ENCODE measurements at regions not wholly inside any gene's neighbourhood (a gene's known extent, or its start where the extent isn't known, plus 50 kb on each side); places are given as distances from the start of the nearest gene placed in this dataset.

- no peak overlapping the region for H3K4me3 ChIP-seq (replicated peaks in 1 of 3; ENCODE audit: insufficient read depth in 1 of 3, low read depth in 2 of 3, low read length in 3 of 3)
- BruUV-seq (replicated peaks): no TSS peak
- in situ Hi-C loops (cut with HindIII; ENCODE audit: extremely low pct_ligation_motif_present, low pct_unique_long_range_greater_than_20kb): no loop called here
- no peaks in the 10 kb centered on the region for H3K36me3 ChIP-seq (replicated peaks in 1 of 2; ENCODE audit: control insufficient read depth in 1 of 2, insufficient read depth in 2 of 2, low read length in 2 of 2)
- intact Hi-C loops (cut with micrococcal nuclease; ENCODE audit: unreplicated experiment): no loop called here
- no peaks in the 10 kb centered on the region for H3K79me2 ChIP-seq (ENCODE audit: insufficient read depth, low read length)
- H4K20me1 ChIP-seq (ENCODE audit: insufficient read depth, low read length): no peaks in the 10 kb centered on the region
- no peak overlapping the region for H3K27ac ChIP-seq (ENCODE audit: extremely low read length, insufficient read depth, low read length)
- H3K4me2 ChIP-seq (ENCODE audit: low read depth, low read length): no peak overlapping the region
- ATAC-seq: no peak
- FAIRE-seq: no peak
- H3K9me3 ChIP-seq (ENCODE audit: low read length): no peaks in the 10 kb centered on the region
- H2AFZ ChIP-seq (ENCODE audit: low read length): no peak overlapping the region
- H3K27me3 ChIP-seq (ENCODE audit: control insufficient read depth in 1 of 2, insufficient read depth in 2 of 2, low read length in 2 of 2): peaks cover 0 to 2% of the 10 kb centered on the region in 2 experiments; a peak in 1 of 5 replicates
- 49% methylated on average over 4 of the region's 4 CpGs for WGBS (ENCODE audit: low lambda C conversion rate)
- DNase-seq (ENCODE audit: low spot score): no peak
- ChIA-PET CTCF (ENCODE audit: low intra/inter-chr PET ratio, low total read pairs) (no interaction called here), POLR2A (no interaction called here)
- no peak for TF ChIP-seq CCAR2 (optimal IDR thresholded peaks at IDR 0.05; ENCODE audit: low read depth, low read length)
- TF ChIP-seq ZNF275 (CRISPR knock-in tag; IDR thresholded peaks at IDR 0.05; ENCODE audit: borderline replicate concordance): no peak
- no peak for TF ChIP-seq KDM3A (CRISPR knock-in tag; IDR thresholded peaks at IDR 0.05; ENCODE audit: low read depth)
- TF ChIP-seq ZNF263 (CRISPR knock-in tag; IDR thresholded peaks at IDR 0.05): no peak
- no peaks in the 10 kb centered on the region for H3K4me1 ChIP-seq (ENCODE audit: insufficient read depth, low read length)
- H3K9ac ChIP-seq (ENCODE audit: insufficient read depth, low read depth, low read length): no peak overlapping the region
These were observed 364.3 kb upstream of the MEX3C start for GRCh38 chr18:51561821-51562220.

- no peak overlapping the region for H3K27ac ChIP-seq (ENCODE audit: extremely low read length, insufficient read depth, low read length)
- H3K36me3 ChIP-seq (replicated peaks in 1 of 2; ENCODE audit: control insufficient read depth in 1 of 2, insufficient read depth in 2 of 2, low read length in 2 of 2): no peaks in the 10 kb centered on the region
- in situ Hi-C loops (cut with HindIII; ENCODE audit: extremely low pct_ligation_motif_present, low pct_unique_long_range_greater_than_20kb): no loop called here
- POLR2A ChIA-PET: no interaction called here
- ATAC-seq: no peak
- no peak overlapping the region for H2AFZ ChIP-seq (ENCODE audit: low read length)
- intact Hi-C loops (cut with micrococcal nuclease; ENCODE audit: unreplicated experiment): no loop called here
- H3K9me3 ChIP-seq (ENCODE audit: low read length): no peaks in the 10 kb centered on the region
- no peak overlapping the region for H3K4me2 ChIP-seq (ENCODE audit: low read depth, low read length)
- no peak for DNase-seq (ENCODE audit: low spot score)
- no peaks in the 10 kb centered on the region for H4K20me1 ChIP-seq (ENCODE audit: insufficient read depth, low read length)
- peaks cover 0 to 2% of the 10 kb centered on the region in 2 experiments; a peak in 1 of 5 replicates for H3K27me3 ChIP-seq (ENCODE audit: control insufficient read depth in 1 of 2, insufficient read depth in 2 of 2, low read length in 2 of 2)
- FAIRE-seq: no peak
- under 1% methylated on average over 4 of the region's 5 CpGs for WGBS (ENCODE audit: low lambda C conversion rate)
- no peaks in the 10 kb centered on the region for H3K79me2 ChIP-seq (ENCODE audit: insufficient read depth, low read length)
- BruUV-seq (replicated peaks): no TSS peak
- no peak for TF ChIP-seq DZIP1 (CRISPR knock-in tag; IDR thresholded peaks at IDR 0.05)
- no peak for TF ChIP-seq HES4 (CRISPR knock-in tag; IDR thresholded peaks at IDR 0.05; ENCODE audit: borderline replicate concordance)
- no peak for TF ChIP-seq FOXJ3 (CRISPR knock-in tag; IDR thresholded peaks at IDR 0.05; ENCODE audit: borderline replicate concordance)
- TF ChIP-seq NRL (CRISPR knock-in tag; IDR thresholded peaks at IDR 0.05; ENCODE audit: borderline replicate concordance): no peak
- H3K9ac ChIP-seq (ENCODE audit: insufficient read depth, low read depth, low read length): no peak overlapping the region
- no peaks in the 10 kb centered on the region for H3K4me1 ChIP-seq (ENCODE audit: insufficient read depth, low read length)
- H3K4me3 ChIP-seq (replicated peaks in 1 of 3; ENCODE audit: insufficient read depth in 1 of 3, low read depth in 2 of 3, low read length in 3 of 3): no peak overlapping the region
- CTCF ChIA-PET (ENCODE audit: low intra/inter-chr PET ratio, low total read pairs): no interaction called here
These were observed 365.4 kb upstream of the MEX3C start for GRCh38 chr18:51562866-51563265.

Measured in HepG2 (cell line).